HG03432 (cell line): ENCODE measurements at regions not wholly inside any gene's neighbourhood (a gene's known extent, or its start where the extent isn't known, plus 50 kb on each side); places are given as distances from the start of the nearest gene placed in this dataset.
A peak's percentile ranks its signal among the peaks of the same experiment; 100 is the strongest.
"Not testable (repeated sequence)": the region's sequence is repeated elsewhere in the genome, so short reads cannot be mapped to it uniquely, and the experiment has no call there.

Source experiments
- ATAC-seq: cut with Tn5 transposase; IDR thresholded peaks from one replicate; pipeline ENCODE4 v1.9.1; 2021; ENCODE audit warnings: mild to moderate bottlenecking, moderate library complexity; ENCODE audit not compliant: unreplicated experiment

GRCh38 chr2:175304541-175304940 lies 123.0 kb upstream of the ATP5MC3 start:
- ATAC-seq = no peak

DNA sequence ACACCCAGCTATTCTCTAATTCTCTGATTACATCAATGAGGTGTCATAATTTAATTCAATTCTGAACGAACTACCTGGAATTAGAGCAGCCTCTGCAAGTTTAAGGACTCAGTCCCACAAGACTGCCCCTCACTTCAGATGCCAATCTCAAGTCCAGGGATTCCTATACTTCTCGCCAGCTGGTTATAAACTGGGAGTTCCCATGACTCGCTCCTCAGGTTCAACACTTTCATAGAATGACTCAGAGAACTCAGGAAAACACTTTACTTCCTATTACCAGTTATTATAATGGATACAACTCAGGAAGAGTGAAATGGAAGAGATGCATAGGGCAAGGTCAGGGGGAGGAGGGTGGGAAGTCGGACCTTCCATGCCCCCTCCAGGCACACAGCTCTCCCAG lies 112.3 kb upstream of the ATP5MC3 start:
- no peak for ATAC-seq

DNA sequence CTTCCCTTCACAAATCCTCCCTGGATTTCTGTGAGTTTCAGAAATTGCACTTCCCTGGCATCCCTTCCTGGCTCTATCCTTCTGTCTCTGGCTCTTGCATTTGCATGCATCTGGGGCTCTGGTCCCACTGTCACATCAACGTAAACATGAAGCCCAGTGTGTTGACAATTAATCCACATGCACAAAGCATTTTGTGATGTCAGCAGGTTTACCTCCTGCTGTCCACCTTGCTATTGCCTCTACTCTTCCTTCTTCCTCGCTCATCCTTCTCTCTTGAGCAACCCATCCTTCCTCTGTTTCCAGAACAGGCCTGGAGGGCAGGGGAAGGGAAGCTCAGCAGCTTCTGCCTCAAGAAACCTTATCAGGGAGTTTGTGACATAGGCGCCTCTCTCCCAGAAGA lies 111.7 kb upstream of the ATP5MC3 start:
- no peak for ATAC-seq

DNA sequence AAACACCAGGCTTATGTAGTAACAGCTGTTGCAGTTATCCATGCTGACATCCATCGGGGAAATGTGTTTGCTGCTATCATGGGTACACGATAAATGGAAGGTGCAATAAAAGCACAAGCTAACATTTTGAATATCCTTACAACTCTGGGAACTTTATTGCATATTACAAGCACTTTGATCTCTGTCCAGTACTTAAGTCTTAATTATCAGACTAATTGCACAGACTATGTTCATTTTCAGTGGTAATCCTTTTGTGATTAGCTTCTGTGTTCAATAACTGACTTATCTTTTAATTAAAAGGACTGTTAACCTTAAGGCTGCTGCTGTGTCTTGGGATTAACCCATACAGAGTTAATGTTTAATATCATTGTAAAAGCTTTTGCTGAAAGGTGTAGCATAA lies 101.4 kb upstream of the ATP5MC3 start:
- no peak for ATAC-seq

- peak; percentile 74 for ATAC-seq
Measured at GRCh38 chr2:175282300-175282699, 100.8 kb upstream of the ATP5MC3 start.

- ATAC-seq = no peak
Measured at GRCh38 chr2:175277772-175278171, 96.3 kb upstream of the ATP5MC3 start.

GRCh38 chr2:175275539-175275938 lies 94.0 kb upstream of the ATP5MC3 start:
- ATAC-seq = no peak

DNA sequence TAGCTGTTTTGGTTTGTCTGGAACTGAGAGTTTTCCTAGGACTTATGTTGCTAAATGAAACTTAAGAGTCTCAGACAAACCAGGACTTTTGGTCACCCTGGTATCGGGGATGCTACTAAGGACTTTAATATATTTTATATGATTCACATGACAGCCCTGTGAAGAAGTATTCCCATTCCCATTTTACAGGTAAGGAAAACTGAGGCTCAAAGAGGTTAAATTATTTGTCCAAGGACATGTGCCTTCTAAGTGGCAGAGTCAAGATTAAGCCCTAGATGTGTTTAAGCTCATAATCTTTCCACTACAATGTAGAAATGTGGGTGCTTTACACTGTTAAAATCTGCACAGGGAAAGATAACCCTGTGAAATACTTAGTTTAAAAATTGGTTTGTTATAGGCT lies 77.7 kb upstream of the ATP5MC3 start:
- ATAC-seq = no peak

GRCh38 chr2:175256806-175257585 lies 75.5 kb upstream of the ATP5MC3 start:
- no peak for ATAC-seq

DNA sequence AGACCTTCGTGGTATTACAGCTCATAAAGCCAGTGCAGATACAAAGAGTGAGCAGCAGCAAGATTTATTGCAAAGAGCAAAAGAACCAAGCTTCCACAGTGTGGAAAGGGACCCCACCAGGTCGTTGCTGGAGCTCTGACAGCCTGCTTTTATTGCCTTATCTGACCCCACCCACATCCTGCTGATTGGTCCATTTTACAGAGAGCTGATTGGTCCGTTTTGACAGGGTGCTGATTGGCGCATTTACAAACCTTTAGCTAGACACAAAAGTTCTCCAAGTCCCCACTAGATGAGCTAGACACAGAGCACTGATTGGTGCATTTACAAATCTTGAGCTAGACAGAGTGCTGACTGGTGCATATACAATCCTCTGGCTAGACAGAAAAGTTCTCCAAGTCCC lies 74.9 kb upstream of the ATP5MC3 start:
- not testable (repeated sequence) for ATAC-seq

DNA sequence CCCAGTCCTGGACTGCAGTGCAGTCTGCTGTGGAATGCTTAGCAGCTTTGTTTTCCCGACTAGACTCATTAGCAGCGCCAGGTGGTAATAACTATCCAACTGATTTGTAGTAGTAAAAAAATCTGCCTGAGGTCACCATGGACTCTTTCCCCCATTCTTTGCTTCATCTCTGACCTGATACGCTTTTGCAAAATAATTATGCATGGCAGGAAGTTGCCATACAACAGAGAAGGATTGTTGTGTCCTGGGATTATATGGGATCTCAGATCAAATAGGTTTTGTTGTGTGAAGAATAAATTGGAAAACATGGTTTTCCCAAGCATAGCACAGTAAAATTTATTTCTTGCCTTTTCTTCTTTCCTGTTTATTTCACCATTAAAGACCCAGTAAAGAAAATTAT lies 72.4 kb upstream of the ATP5MC3 start:
- ATAC-seq = no peak

DNA sequence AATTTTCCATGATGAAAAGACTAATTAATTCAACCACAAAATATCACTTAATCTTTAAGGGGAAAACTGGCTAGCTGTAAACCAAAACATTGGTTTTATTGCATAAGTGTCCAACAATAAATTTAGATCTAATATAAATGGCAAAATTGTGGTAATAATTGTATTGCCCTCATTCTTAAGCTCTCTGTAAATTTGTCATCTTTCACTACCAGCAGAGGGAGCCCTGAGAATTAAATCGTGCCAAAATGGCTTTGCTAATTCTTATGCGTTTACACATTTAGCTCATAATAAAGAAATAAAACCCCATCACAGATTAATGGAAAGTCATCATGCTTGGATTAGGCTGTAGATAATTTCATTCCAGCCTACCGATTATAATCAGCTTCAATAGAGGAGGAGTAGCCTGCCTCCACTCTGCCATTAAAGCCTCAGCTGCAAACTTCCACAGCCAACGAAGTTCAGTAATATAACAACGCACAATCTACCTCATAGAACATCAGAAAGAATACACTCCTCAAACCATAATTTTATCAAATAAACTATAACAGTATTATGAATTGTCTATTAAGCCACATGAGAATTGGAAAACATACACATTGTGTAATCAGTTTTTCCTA lies 70.0 kb upstream of the ATP5MC3 start:
- ATAC-seq = no peak

GRCh38 chr2:175247159-175247558 lies 65.6 kb upstream of the ATP5MC3 start:
- ATAC-seq = no peak

DNA sequence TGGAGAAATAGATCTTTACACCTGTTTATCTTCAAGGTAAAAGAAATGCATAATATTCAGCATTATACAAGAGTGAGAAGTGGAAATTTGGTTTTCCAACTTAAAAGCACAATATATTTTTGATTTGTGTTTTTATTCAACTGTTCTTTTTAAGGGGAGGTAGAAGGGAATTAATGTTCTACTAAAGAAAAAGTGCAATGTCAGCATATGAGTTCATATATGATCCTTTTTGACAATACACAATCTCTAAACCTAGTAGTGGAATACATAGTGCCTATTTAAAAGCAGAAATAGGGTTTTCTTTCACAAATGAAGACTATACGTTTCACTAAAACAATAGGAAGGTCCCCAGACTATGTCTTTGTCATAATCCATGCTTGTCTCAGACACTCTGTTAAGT lies 63.2 kb upstream of the ATP5MC3 start:
- no peak for ATAC-seq

- no peak for ATAC-seq
Measured at GRCh38 chr2:175241691-175242090, 60.2 kb upstream of the ATP5MC3 start.

GRCh38 chr2:175240033-175240432 lies 58.5 kb upstream of the ATP5MC3 start:
- not testable (repeated sequence) for ATAC-seq

DNA sequence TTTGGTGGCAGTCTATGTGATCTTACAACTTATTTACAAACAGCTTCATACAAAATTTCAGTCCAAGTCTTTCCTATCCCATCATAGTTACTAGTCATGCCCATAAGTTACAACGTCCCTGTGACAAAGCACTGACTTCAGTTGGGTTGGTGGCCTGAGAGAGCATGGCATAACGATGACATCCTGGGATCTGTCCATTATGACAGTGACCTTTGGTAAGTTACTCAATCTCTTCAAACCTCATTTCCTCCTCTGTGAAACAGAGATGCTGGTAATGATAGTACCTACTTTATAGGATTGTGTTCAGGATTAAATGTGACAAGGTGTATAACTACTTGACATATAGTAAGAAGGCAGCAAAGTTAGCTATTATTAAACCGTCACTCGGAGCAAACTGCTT lies 55.4 kb upstream of the ATP5MC3 start:
- ATAC-seq = no peak

DNA sequence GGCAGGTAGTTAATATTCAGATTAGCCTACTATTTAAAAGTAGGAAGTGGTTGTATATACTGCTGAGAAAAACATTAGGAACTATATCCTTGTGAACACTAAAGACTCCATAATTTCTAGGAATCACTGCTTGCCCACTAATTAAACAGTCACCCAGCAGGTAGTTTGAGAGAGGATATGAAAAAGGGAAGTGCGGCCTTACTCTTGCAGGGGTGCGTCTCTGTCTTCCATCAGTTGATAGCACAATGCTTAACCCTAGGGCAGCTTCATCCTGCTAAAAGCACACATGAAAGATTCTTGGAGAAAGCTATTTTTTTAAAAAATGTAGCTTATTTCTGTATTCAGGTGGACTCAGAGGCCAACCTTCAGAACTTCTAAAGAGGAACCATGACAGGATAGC lies 53.1 kb upstream of the ATP5MC3 start:
- peak; percentile 77 for ATAC-seq

DNA sequence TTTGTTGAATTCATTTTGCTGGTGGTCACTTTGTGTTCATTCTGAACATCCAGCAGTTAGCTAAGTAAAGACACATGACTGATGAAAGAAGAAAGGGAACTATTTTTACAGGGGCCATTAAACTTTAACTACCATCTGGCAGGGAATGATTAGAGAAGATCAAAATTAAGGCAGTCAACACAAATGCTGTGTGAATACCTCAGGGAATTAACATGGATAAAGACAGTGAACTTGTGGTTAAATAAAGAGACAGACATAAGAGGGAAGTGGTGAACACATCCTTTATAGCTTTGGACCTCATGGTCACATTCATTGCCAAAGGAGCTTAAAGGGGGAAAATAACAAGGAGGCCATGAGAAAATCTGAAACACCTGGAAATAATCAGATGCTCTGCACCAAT lies 52.6 kb upstream of the ATP5MC3 start:
- peak; percentile 36 for ATAC-seq

- ATAC-seq = no peak
Measured at GRCh38 chr2:175233135-175233719, 51.7 kb upstream of the ATP5MC3 start.
